ENCODE measurements at regions not wholly inside any gene's neighbourhood (a gene's known extent, or its start where the extent isn't known, plus 50 kb on each side); places are given as distances from the start of the nearest gene placed in this dataset.

DNA sequence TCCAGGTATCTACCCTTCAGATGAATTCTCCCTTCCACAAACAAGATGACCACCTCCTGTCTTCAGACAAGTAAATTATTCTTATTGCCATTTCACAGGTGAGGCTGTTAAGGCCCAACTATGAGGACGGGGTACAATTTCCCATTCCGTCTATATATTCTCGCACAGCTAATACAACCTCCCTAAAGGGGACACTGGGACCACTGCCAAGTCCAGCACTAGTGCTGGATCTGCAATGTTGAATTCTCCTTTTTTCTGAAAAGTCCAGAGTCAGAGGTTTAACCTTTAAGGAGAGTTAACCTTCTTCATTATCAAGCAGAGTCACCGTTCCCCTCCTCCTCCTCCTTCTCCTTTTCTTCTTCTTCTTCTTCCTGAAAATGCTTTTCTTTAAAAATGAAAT lies 130.4 kb upstream of the PARP11 start:
- H3K9me2 ChIP-seq (replicated peaks; ENCODE audit: insufficient read depth, low read length), result no peaks in the 10 kb centered on the region
- H3K4me2 ChIP-seq (ENCODE audit: low read depth, low read length, poor library complexity, severe bottlenecking), result no peak overlapping the region
- H3F3A ChIP-seq (ENCODE audit: insufficient read depth), result no peaks in the 10 kb centered on the region
- H3K36me3 ChIP-seq (ENCODE audit: low read length), result no peaks in the 10 kb centered on the region
- H3K79me2 ChIP-seq (ENCODE audit: insufficient read depth, low read length), result no peaks in the 10 kb centered on the region
- H4K20me1 ChIP-seq (ENCODE audit: low read depth, low read length), result no peaks in the 10 kb centered on the region
- no peak overlapping the region for H2AFZ ChIP-seq (ENCODE audit: low read depth, low read length, severe bottlenecking)
- TF ChIP-seq, protein P1, sequence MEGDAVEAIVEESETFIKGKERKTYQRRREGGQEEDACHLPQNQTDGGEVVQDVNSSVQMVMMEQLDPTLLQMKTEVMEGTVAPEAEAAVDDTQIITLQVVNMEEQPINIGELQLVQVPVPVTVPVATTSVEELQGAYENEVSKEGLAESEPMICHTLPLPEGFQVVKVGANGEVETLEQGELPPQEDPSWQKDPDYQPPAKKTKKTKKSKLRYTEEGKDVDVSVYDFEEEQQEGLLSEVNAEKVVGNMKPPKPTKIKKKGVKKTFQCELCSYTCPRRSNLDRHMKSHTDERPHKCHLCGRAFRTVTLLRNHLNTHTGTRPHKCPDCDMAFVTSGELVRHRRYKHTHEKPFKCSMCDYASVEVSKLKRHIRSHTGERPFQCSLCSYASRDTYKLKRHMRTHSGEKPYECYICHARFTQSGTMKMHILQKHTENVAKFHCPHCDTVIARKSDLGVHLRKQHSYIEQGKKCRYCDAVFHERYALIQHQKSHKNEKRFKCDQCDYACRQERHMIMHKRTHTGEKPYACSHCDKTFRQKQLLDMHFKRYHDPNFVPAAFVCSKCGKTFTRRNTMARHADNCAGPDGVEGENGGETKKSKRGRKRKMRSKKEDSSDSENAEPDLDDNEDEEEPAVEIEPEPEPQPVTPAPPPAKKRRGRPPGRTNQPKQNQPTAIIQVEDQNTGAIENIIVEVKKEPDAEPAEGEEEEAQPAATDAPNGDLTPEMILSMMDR (IDR thresholded peaks at IDR 0.05; ENCODE audit: insufficient read depth, low read length, poor library complexity, severe bottlenecking), result no peak
- TF ChIP-seq EZH2phosphoT487 (conservative IDR thresholded peaks at IDR 0.05; ENCODE audit: low read length), result no peak
- H3K4me3 ChIP-seq (ENCODE audit: insufficient read depth, low read length, poor library complexity, severe bottlenecking), result no peak overlapping the region
- no peaks in the 10 kb centered on the region for H3K9me3 ChIP-seq (ENCODE audit: insufficient read depth, low read length)
- H3K27ac ChIP-seq (ENCODE audit: low read depth, low read length), result no peak overlapping the region
- no peak overlapping the region for H3K9ac ChIP-seq (ENCODE audit: low read length)
- no peaks in the 10 kb centered on the region for H3K27me3 ChIP-seq (ENCODE audit: low read length)

DNA sequence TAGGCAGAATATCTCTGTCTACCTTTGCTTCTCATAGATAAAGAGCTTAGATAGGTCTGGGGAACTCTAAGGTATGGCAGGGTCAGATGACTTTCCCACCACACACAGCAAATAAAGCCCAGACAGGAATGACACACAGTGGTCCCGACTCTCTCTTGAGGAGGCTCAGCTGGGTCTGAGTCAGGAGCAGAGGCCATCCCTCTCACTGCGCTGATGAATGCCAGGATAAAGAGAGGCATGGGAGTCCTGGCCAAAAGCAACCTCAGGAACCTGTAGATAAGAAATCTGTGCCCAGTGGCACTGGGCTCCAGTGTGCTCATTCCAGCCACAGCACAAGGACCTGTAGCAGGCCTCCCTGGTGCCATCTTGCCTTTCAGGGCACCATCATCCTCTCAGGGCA lies 129.4 kb upstream of the PARP11 start:
- H3K4me3 ChIP-seq (ENCODE audit: insufficient read depth, low read length, poor library complexity, severe bottlenecking), result no peak overlapping the region
- no peaks in the 10 kb centered on the region for H3F3A ChIP-seq (ENCODE audit: insufficient read depth)
- H3K36me3 ChIP-seq (ENCODE audit: low read length), result no peaks in the 10 kb centered on the region
- H3K9ac ChIP-seq (ENCODE audit: low read length), result no peak overlapping the region
- no peak overlapping the region for H3K4me2 ChIP-seq (ENCODE audit: low read depth, low read length, poor library complexity, severe bottlenecking)
- no peak overlapping the region for H3K27ac ChIP-seq (ENCODE audit: low read depth, low read length)
- no peaks in the 10 kb centered on the region for H3K9me3 ChIP-seq (ENCODE audit: insufficient read depth, low read length)
- no peaks in the 10 kb centered on the region for H4K20me1 ChIP-seq (ENCODE audit: low read depth, low read length)
- H3K27me3 ChIP-seq (ENCODE audit: low read length), result no peaks in the 10 kb centered on the region
- H3K79me2 ChIP-seq (ENCODE audit: insufficient read depth, low read length), result no peaks in the 10 kb centered on the region
- no peak for TF ChIP-seq EZH2phosphoT487 (conservative IDR thresholded peaks at IDR 0.05; ENCODE audit: low read length)
- TF ChIP-seq, protein P1 (IDR thresholded peaks at IDR 0.05; ENCODE audit: insufficient read depth, low read length, poor library complexity, severe bottlenecking), result no peak
- no peak overlapping the region for H2AFZ ChIP-seq (ENCODE audit: low read depth, low read length, severe bottlenecking)
- H3K9me2 ChIP-seq (replicated peaks; ENCODE audit: insufficient read depth, low read length), result no peaks in the 10 kb centered on the region

DNA sequence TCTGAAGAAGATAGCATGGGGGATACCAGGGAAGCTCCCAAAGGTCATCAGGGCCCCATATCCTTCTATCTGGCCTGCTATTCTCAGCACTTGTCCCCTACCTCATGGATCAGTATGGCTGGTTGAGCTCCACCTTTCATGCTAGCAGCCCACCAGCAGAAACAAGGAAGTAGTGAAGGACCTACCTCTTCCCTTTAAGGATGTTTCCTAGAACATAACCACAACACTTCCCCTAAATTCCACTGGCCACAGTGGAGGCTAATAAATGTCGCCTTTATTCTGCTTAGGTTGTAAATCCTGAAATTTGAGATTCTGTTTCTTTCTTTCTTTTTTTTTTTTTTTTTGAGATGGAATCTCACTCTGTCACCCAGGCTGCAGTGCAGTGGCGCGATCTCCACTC lies 128.6 kb upstream of the PARP11 start:
- no peaks in the 10 kb centered on the region for H3F3A ChIP-seq (ENCODE audit: insufficient read depth)
- no peak overlapping the region for H2AFZ ChIP-seq (ENCODE audit: low read depth, low read length, severe bottlenecking)
- no peak overlapping the region for H3K9ac ChIP-seq (ENCODE audit: low read length)
- H3K36me3 ChIP-seq (ENCODE audit: low read length), result no peaks in the 10 kb centered on the region
- TF ChIP-seq EZH2phosphoT487 (conservative IDR thresholded peaks at IDR 0.05; ENCODE audit: low read length), result no peak
- TF ChIP-seq, protein P1 (IDR thresholded peaks at IDR 0.05; ENCODE audit: insufficient read depth, low read length, poor library complexity, severe bottlenecking), result no peak
- no peak overlapping the region for H3K27ac ChIP-seq (ENCODE audit: low read depth, low read length)
- H4K20me1 ChIP-seq (ENCODE audit: low read depth, low read length), result no peaks in the 10 kb centered on the region
- no peaks in the 10 kb centered on the region for H3K27me3 ChIP-seq (ENCODE audit: low read length)
- no peaks in the 10 kb centered on the region for H3K79me2 ChIP-seq (ENCODE audit: insufficient read depth, low read length)
- no peaks in the 10 kb centered on the region for H3K9me2 ChIP-seq (replicated peaks; ENCODE audit: insufficient read depth, low read length)
- no peaks in the 10 kb centered on the region for H3K9me3 ChIP-seq (ENCODE audit: insufficient read depth, low read length)
- no peak overlapping the region for H3K4me2 ChIP-seq (ENCODE audit: low read depth, low read length, poor library complexity, severe bottlenecking)
- no peak overlapping the region for H3K4me3 ChIP-seq (ENCODE audit: insufficient read depth, low read length, poor library complexity, severe bottlenecking)

All from SU-DHL-6 (cell line).